Lower leg skin (tissue), 3 donors: ENCODE measurements at regions not wholly inside any gene's neighbourhood (a gene's known extent, or its start where the extent isn't known, plus 50 kb on each side); places are given as distances from the start of the nearest gene placed in this dataset.

ENCODE experiments used
- CTCF ChIP-seq, 3 donors: fragments of 450-650 bp; IDR thresholded peaks; one replicate each; pipeline ENCODE4 v1.5.1; 2016; ENCODE audit warnings: antibody characterized with exemption in 3 of 3, mild to moderate bottlenecking in 3 of 3, moderate library complexity in 2 of 3
- POLR2A ChIP-seq, 2 donors: fragments of 450-650 bp; IDR thresholded peaks; one replicate each; pipeline ENCODE4 v1.6.1; 2016 to 2017; ENCODE audit warnings: antibody characterized with exemption in 2 of 2, mild to moderate bottlenecking in 1 of 2, moderate library complexity in 1 of 2

- TF ChIP-seq CTCF (IDR thresholded peaks at IDR 0.05) (no peak), POLR2A (IDR thresholded peaks at IDR 0.05) (no peak)
Observed at GRCh38 chr3:177600411-177600810, 403.1 kb upstream of the TBL1XR1 start.
